Mesendoderm (in vitro differentiated cells): ENCODE measurements at regions not wholly inside any gene's neighbourhood (a gene's known extent, or its start where the extent isn't known, plus 50 kb on each side); places are given as distances from the start of the nearest gene placed in this dataset.
A peak's percentile ranks its signal among the peaks of the same experiment; 100 is the strongest.

ENCODE experiments used
- DNase-seq: peaks from one replicate; pipeline ENCODE4 v3.0.0; 2013
- H2AK5ac ChIP-seq: 2 replicates; pipeline ENCODE4 v1.6.1; 2013; ENCODE audit warnings: low read length, inconsistent platforms
- H2BK120ac ChIP-seq: 2 replicates; pipeline ENCODE4 v1.6.1; 2013; ENCODE audit warnings: low read depth, mild to moderate bottlenecking, low read length, moderate library complexity, mixed read lengths
- H2BK15ac ChIP-seq: replicated peaks from 2 replicates; pipeline ENCODE4 v1.6.1; 2013; ENCODE audit warnings: low read depth, mild to moderate bottlenecking, moderate library complexity
- H2BK5ac ChIP-seq: 2 replicates; pipeline ENCODE4 v1.6.1; 2013; ENCODE audit warnings: low read length, inconsistent platforms
- H3K18ac ChIP-seq: 2 replicates; pipeline ENCODE4 v1.6.1; 2013; ENCODE audit warnings: mild to moderate bottlenecking, low read length, mixed read lengths
- H3K23ac ChIP-seq: one replicate; pipeline ENCODE4 v1.6.1; 2013; ENCODE audit warnings: low read length
- H3K27ac ChIP-seq: 2 replicates; pipeline ENCODE4 v1.5.1; 2013; ENCODE audit warnings: low read depth, mild to moderate bottlenecking, inconsistent platforms, low read length, moderate library complexity
- H3K27me3 ChIP-seq: 2 replicates; pipeline ENCODE4 v1.6.1; 2013; ENCODE audit warnings: low read length, control low read depth, mild to moderate bottlenecking, inconsistent platforms; ENCODE audit not compliant: insufficient read depth, poor library complexity
- H3K36me3 ChIP-seq: 2 replicates; pipeline ENCODE4 v1.6.1; 2013; ENCODE audit warnings: low read length, inconsistent platforms; ENCODE audit not compliant: control insufficient read depth, insufficient read depth
- H3K4ac ChIP-seq: one replicate; pipeline ENCODE4 v1.6.1; 2013; ENCODE audit warnings: low read depth, mild to moderate bottlenecking, low read length, moderate library complexity
- H3K4me1 ChIP-seq: 2 replicates; pipeline ENCODE4 v1.6.1; 2013; ENCODE audit warnings: low read depth, low read length, inconsistent platforms; ENCODE audit not compliant: control insufficient read depth
- H3K4me2 ChIP-seq: 2 replicates; pipeline ENCODE4 v1.6.1; 2013; ENCODE audit warnings: low read length
- H3K4me3 ChIP-seq: 2 replicates; pipeline ENCODE4 v1.5.1; 2013; ENCODE audit warnings: mild to moderate bottlenecking, low read length
- H3K56ac ChIP-seq: one replicate; pipeline ENCODE4 v1.6.1; 2013; ENCODE audit warnings: low read length
- H3K79me1 ChIP-seq: 2 replicates; pipeline ENCODE4 v1.6.1; 2013; ENCODE audit warnings: low read length, inconsistent platforms
- H3K79me2 ChIP-seq: 2 replicates; pipeline ENCODE4 v1.6.1; 2013; ENCODE audit warnings: mild to moderate bottlenecking, low read length; ENCODE audit not compliant: control insufficient read depth, insufficient read depth
- H3K9ac ChIP-seq: 2 replicates; pipeline ENCODE4 v1.6.1; 2013; ENCODE audit warnings: low read length, inconsistent platforms
- H4K5ac ChIP-seq: one replicate; pipeline ENCODE4 v1.6.1; 2013; ENCODE audit warnings: low read length
- H4K8ac ChIP-seq: one replicate; pipeline ENCODE4 v1.6.1; 2013; ENCODE audit warnings: low read depth, mild to moderate bottlenecking, control low read depth, low read length, moderate library complexity
- WGBS: extraction: QIAGEN DNeasy Blood & Tissue Kit; methylation state at CpG from one replicate; pipeline ENCODE4 v1.1.7; 2013; ENCODE audit warnings: low lambda C conversion rate, missing lambda C conversion rate; ENCODE audit not compliant: insufficient coverage; ENCODE audit errors: extremely low coverage; 5-methylcytosine and 5-hydroxymethylcytosine counted together

- Histone ChIP-seq H2BK120ac (peak overlapping the region; percentile 30), H3K79me2 (no peaks in the 10 kb centered on the region), H3K9ac (no peak overlapping the region), H3K4me3 (no peak overlapping the region), H3K56ac (no peak overlapping the region), H3K4ac (peak overlapping the region; percentile 6), H2BK5ac (no peak overlapping the region), H3K36me3 (no peaks in the 10 kb centered on the region), H4K8ac (no peak overlapping the region), H3K4me1 (peaks cover 5% of the 10 kb centered on the region), H3K27ac (no peak overlapping the region), H2BK15ac (no peak overlapping the region), H4K5ac (no peak overlapping the region), H3K27me3 (no peaks in the 10 kb centered on the region), H3K79me1 (no peaks in the 10 kb centered on the region), H3K4me2 (no peak overlapping the region), H3K23ac (no peak overlapping the region), H2AK5ac (no peak overlapping the region), H3K18ac (no peak overlapping the region)
- WGBS = no CpG with 5 or more reads among the region's 5 CpGs
- no peak for DNase-seq
Observed at GRCh38 chr2:79250656-79251055, 91.1 kb upstream of the REG3A start.

- Histone ChIP-seq H3K4me1 (peaks cover 5% of the 10 kb centered on the region), H4K8ac (no peak overlapping the region), H2BK120ac (no peak overlapping the region), H3K4ac (no peak overlapping the region), H3K18ac (no peak overlapping the region), H3K79me2 (no peaks in the 10 kb centered on the region), H2AK5ac (no peak overlapping the region), H3K23ac (no peak overlapping the region), H3K27me3 (no peaks in the 10 kb centered on the region), H3K36me3 (no peaks in the 10 kb centered on the region), H3K9ac (no peak overlapping the region), H3K4me3 (no peak overlapping the region), H3K4me2 (no peak overlapping the region), H4K5ac (no peak overlapping the region), H3K27ac (peak overlapping the region; percentile 37), H3K79me1 (no peaks in the 10 kb centered on the region), H3K56ac (peak overlapping the region; percentile 19), H2BK15ac (no peak overlapping the region), H2BK5ac (peak overlapping the region; percentile 19)
- no CpG with 5 or more reads among the region's 1 CpG for WGBS
- peak; percentile 77 for DNase-seq
Observed at GRCh38 chr2:79248776-79249175, 89.2 kb upstream of the REG3A start.

- Histone ChIP-seq H3K4me2 (no peak overlapping the region), H2BK5ac (no peak overlapping the region), H3K4me3 (no peak overlapping the region), H3K27me3 (no peaks in the 10 kb centered on the region), H4K8ac (no peak overlapping the region), H3K4me1 (no peaks in the 10 kb centered on the region), H2AK5ac (no peak overlapping the region), H3K56ac (no peak overlapping the region), H3K79me2 (no peaks in the 10 kb centered on the region), H2BK120ac (no peak overlapping the region), H3K18ac (no peak overlapping the region), H3K79me1 (no peaks in the 10 kb centered on the region), H3K36me3 (no peaks in the 10 kb centered on the region), H3K9ac (no peak overlapping the region), H4K5ac (no peak overlapping the region), H2BK15ac (no peak overlapping the region), H3K27ac (no peak overlapping the region), H3K4ac (no peak overlapping the region), H3K23ac (no peak overlapping the region)
- no CpG with 5 or more reads among the region's 2 CpGs for WGBS
- DNase-seq = peak; percentile 45
Observed at GRCh38 chr2:79235135-79235534, 75.6 kb upstream of the REG3A start.

GRCh38 chr2:79223539-79223938, 64.0 kb upstream of the REG3A start:
- no peaks in the 10 kb centered on the region for H3K79me2 ChIP-seq
- no peak overlapping the region for H3K4me3 ChIP-seq
- no peak overlapping the region for H3K23ac ChIP-seq
- no peak overlapping the region for H2AK5ac ChIP-seq
- no peak overlapping the region for H4K5ac ChIP-seq
- H4K8ac ChIP-seq = no peak overlapping the region
- H3K4ac ChIP-seq = no peak overlapping the region
- H3K36me3 ChIP-seq = no peaks in the 10 kb centered on the region
- no peak overlapping the region for H3K27ac ChIP-seq
- H3K9ac ChIP-seq = no peak overlapping the region
- H2BK120ac ChIP-seq = no peak overlapping the region
- H3K4me2 ChIP-seq = no peak overlapping the region
- no peaks in the 10 kb centered on the region for H3K79me1 ChIP-seq
- no peak for DNase-seq
- no peaks in the 10 kb centered on the region for H3K27me3 ChIP-seq
- H3K18ac ChIP-seq = no peak overlapping the region
- no peak overlapping the region for H3K56ac ChIP-seq
- H3K4me1 ChIP-seq = no peaks in the 10 kb centered on the region
- H2BK15ac ChIP-seq = no peak overlapping the region
- H2BK5ac ChIP-seq = no peak overlapping the region

GRCh38 chr2:79219383-79219988, 59.9 kb upstream of the REG3A start:
- Histone ChIP-seq H2AK5ac (no peak overlapping the region), H2BK120ac (no peak overlapping the region), H3K4me3 (no peak overlapping the region), H4K5ac (no peak overlapping the region), H3K4me2 (no peak overlapping the region), H3K56ac (no peak overlapping the region), H3K79me2 (no peaks in the 10 kb centered on the region), H3K27me3 (no peaks in the 10 kb centered on the region), H3K4ac (no peak overlapping the region), H3K9ac (no peak overlapping the region), H3K23ac (no peak overlapping the region), H3K79me1 (no peaks in the 10 kb centered on the region), H2BK15ac (no peak overlapping the region), H4K8ac (no peak overlapping the region), H3K27ac (no peak overlapping the region), H3K36me3 (no peaks in the 10 kb centered on the region), H2BK5ac (no peak overlapping the region), H3K4me1 (no peaks in the 10 kb centered on the region), H3K18ac (no peak overlapping the region)
- no CpG with 5 or more reads among the region's 9 CpGs for WGBS
- DNase-seq = peak; percentile 77

- Histone ChIP-seq H3K18ac (no peak overlapping the region), H4K5ac (no peak overlapping the region)
Observed at GRCh38 chr2:79210274-79210917, 50.8 kb upstream of the REG3A start.

More at GRCh38 chr2:79210274-79210917, 50.8 kb upstream of the REG3A start:
- Histone ChIP-seq H3K4ac (peak overlapping the region; percentile 2), H2BK120ac (no peak overlapping the region), H3K4me3 (no peak overlapping the region), H2BK15ac (no peak overlapping the region), H3K36me3 (no peaks in the 10 kb centered on the region), H3K4me1 (no peaks in the 10 kb centered on the region), H4K8ac (no peak overlapping the region), H3K56ac (no peak overlapping the region), H3K27me3 (no peaks in the 10 kb centered on the region), H2AK5ac (no peak overlapping the region), H3K79me1 (no peaks in the 10 kb centered on the region), H3K27ac (no peak overlapping the region), H3K4me2 (no peak overlapping the region), H3K23ac (no peak overlapping the region), H3K79me2 (no peaks in the 10 kb centered on the region), H3K9ac (no peak overlapping the region), H2BK5ac (no peak overlapping the region)
- no CpG with 5 or more reads among the region's 2 CpGs for WGBS
- no peak for DNase-seq
